ENCODE measurements at regions not wholly inside any gene's neighbourhood (a gene's known extent, or its start where the extent isn't known, plus 50 kb on each side); places are given as distances from the start of the nearest gene placed in this dataset.

DNA sequence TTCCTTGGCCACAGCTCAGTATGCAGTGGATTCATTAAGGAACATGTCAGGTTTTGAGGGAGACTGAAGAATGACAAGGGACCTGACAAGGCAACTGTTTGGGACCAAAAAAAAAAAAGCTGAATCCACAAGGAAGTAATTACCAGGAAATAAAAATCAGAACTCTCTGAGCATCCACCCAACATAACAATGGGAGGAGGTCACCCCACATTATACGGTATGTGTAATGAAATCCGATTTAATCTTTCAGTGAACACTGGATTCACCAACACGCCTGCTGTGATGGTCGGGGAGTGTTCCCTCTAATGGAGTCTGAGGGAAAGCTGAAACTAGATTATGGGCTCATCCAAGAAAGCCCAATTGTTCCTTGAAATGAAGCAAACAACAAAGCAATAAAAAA, 329.3 kb downstream of the ETAA1 start:
- DNase-seq (no peak), ATAC-seq (no peak)
- Histone ChIP-seq H3K27ac (no peak overlapping the region), H3K27me3 (no peaks in the 10 kb centered on the region), H3K9me3 (no peaks in the 10 kb centered on the region), H3K4me1 (no peaks in the 10 kb centered on the region), H3K36me3 (no peaks in the 10 kb centered on the region), H3K4me3 (no peak overlapping the region)
- in situ Hi-C loops (cut with MboI; ENCODE audit: low sequenced_read_pairs in 4 of 4), result no loop called here
- intact Hi-C loops (cut with DNase I; ENCODE audit: low total_unique reads), result no loop called here
- TF ChIP-seq, protein P1, sequence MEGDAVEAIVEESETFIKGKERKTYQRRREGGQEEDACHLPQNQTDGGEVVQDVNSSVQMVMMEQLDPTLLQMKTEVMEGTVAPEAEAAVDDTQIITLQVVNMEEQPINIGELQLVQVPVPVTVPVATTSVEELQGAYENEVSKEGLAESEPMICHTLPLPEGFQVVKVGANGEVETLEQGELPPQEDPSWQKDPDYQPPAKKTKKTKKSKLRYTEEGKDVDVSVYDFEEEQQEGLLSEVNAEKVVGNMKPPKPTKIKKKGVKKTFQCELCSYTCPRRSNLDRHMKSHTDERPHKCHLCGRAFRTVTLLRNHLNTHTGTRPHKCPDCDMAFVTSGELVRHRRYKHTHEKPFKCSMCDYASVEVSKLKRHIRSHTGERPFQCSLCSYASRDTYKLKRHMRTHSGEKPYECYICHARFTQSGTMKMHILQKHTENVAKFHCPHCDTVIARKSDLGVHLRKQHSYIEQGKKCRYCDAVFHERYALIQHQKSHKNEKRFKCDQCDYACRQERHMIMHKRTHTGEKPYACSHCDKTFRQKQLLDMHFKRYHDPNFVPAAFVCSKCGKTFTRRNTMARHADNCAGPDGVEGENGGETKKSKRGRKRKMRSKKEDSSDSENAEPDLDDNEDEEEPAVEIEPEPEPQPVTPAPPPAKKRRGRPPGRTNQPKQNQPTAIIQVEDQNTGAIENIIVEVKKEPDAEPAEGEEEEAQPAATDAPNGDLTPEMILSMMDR (IDR thresholded peaks at IDR 0.05 in 4 of 5, conservative IDR thresholded peaks at IDR 0.05 in 1 of 5), result no peak

DNA sequence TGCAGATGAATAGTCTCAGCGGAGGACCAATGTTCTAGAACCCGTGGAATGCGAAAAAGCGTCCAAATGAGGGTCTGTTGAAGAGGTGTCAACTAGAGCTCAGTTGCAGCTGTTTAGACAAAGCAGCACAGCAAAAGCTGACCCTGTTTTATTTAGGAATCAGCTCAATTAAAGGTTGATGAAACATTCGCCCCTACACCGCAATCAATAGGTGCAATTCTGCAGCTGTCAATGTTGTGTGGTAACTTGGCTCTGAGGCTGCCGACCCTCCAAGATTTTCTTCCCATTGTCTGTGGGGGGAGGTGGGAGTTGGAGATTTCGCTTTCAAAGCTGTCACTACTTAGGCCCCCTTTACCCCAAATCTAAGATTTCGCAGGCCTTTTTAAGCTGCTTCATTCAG, 330.0 kb downstream of the ETAA1 start:
- H3K4me1 ChIP-seq, result no peaks in the 10 kb centered on the region
- no peaks in the 10 kb centered on the region for H3K27me3 ChIP-seq
- intact Hi-C loops (cut with DNase I; ENCODE audit: low total_unique reads) (no loop called here), in situ Hi-C loops (cut with MboI; ENCODE audit: low sequenced_read_pairs in 4 of 4) (no loop called here)
- no peak overlapping the region for H3K4me3 ChIP-seq
- no peaks in the 10 kb centered on the region for H3K9me3 ChIP-seq
- ATAC-seq (no peak), DNase-seq (no peak)
- TF ChIP-seq, protein P1 (IDR thresholded peaks at IDR 0.05 in 4 of 5, conservative IDR thresholded peaks at IDR 0.05 in 1 of 5), result no peak
- TF ChIP-seq POLR2A (IDR thresholded peaks at IDR 0.05), result no peak
- H3K27ac ChIP-seq, result no peak overlapping the region
- H3K36me3 ChIP-seq, result no peaks in the 10 kb centered on the region

DNA sequence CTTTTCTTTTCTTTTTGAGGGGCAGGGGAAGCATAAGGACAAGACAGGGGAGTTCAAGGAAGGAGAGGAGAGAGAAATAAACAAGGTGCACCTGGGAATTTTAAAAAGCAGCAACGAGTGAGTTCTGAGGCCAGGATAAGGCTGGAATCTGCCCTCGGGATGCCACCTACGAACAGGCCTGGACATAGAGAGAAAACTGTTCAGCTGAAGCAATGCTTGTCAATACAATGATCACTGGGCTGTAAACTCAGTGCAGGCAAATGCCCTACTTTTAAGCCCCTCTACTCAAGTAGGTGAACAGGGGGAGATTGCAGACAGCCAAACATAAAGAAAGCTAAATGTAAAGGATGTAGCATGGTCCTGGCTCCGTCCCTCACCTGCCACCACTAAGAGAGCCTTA, 330.5 kb downstream of the ETAA1 start:
- TF ChIP-seq, protein P1 (IDR thresholded peaks at IDR 0.05 in 4 of 5, conservative IDR thresholded peaks at IDR 0.05 in 1 of 5), result no peak
- no peak for TF ChIP-seq POLR2A (IDR thresholded peaks at IDR 0.05)
- in situ Hi-C loops (cut with MboI; ENCODE audit: low sequenced_read_pairs in 4 of 4), result no loop called here

DNA sequence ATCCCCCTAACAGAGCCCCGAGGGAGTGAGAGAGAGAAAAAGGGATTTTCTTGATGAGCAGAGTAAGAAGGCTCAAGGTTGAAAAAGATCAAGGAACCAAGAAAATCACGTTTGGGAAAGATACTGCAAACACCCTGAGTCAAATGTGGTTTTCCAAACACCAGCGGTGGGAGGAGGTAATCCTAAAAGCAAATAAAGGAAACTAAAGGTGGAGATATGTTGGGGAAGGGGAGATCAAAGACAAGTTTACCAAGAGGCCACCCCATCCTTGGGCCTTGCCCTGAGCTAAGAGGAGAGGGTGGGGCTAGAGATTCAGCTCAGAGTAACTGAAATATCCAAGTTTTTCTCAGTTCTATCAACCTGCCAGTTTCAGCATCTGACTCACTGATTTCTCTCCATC, 332.3 kb downstream of the ETAA1 start:
- ATAC-seq (no peak), DNase-seq (no peak)
- no peaks in the 10 kb centered on the region for H3K27me3 ChIP-seq
- TF ChIP-seq, protein P1 (IDR thresholded peaks at IDR 0.05 in 4 of 5, conservative IDR thresholded peaks at IDR 0.05 in 1 of 5), result no peak
- TF ChIP-seq POLR2A (IDR thresholded peaks at IDR 0.05), result no peak
- H3K9me3 ChIP-seq, result no peaks in the 10 kb centered on the region
- H3K4me3 ChIP-seq, result no peak overlapping the region
- intact Hi-C loops (cut with DNase I; ENCODE audit: low total_unique reads), result no loop called here
- H3K36me3 ChIP-seq, result no peaks in the 10 kb centered on the region
- in situ Hi-C loops (cut with MboI; ENCODE audit: low sequenced_read_pairs in 4 of 4), result no loop called here
- no peak overlapping the region for H3K27ac ChIP-seq
- no peaks in the 10 kb centered on the region for H3K4me1 ChIP-seq

More for the DNA sequence above, 330.5 kb downstream of the ETAA1 start:
- H3K27ac ChIP-seq, result no peak overlapping the region
- no peak for DNase-seq
- ATAC-seq, result no peak
- H3K4me3 ChIP-seq, result no peak overlapping the region
- no peaks in the 10 kb centered on the region for H3K27me3 ChIP-seq
- H3K9me3 ChIP-seq, result no peaks in the 10 kb centered on the region
- intact Hi-C loops (cut with DNase I; ENCODE audit: low total_unique reads), result no loop called here
- no peaks in the 10 kb centered on the region for H3K4me1 ChIP-seq
- H3K36me3 ChIP-seq, result no peaks in the 10 kb centered on the region

DNA sequence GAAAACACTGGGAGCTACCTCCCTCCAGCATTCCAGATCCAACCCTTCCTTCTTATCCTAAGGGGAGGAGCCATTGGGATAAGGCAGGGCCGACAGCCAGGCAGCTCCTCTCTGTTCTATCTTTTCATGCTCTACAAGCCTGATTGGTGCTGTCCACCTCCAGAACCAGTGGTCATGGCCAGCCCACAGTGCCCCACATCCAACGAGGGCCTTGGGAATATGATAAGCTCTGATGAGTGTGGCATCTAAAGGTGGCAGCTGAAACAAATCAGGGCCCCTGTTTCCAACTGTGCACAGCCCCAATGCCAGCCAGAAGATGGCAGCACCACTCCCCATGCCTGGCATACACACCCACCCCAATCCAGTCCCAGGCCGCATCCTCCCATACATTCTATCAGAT, 329.3 kb downstream of the C1D start:
- ATAC-seq (no peak), DNase-seq (no peak)
- Histone ChIP-seq H3K27me3 (no peaks in the 10 kb centered on the region), H3K9me3 (no peaks in the 10 kb centered on the region), H3K27ac (no peak overlapping the region), H3K4me3 (no peak overlapping the region), H3K4me1 (no peaks in the 10 kb centered on the region), H3K36me3 (no peaks in the 10 kb centered on the region)
- in situ Hi-C loops (cut with MboI; ENCODE audit: low sequenced_read_pairs in 4 of 4), result no loop called here
- intact Hi-C loops (cut with DNase I; ENCODE audit: low total_unique reads), result no loop called here
- TF ChIP-seq, protein P1 (IDR thresholded peaks at IDR 0.05 in 4 of 5, conservative IDR thresholded peaks at IDR 0.05 in 1 of 5), result no peak
- no peak for TF ChIP-seq POLR2A (IDR thresholded peaks at IDR 0.05)

All from gastrocnemius medialis (tissue), 4 donors.